Vagina (tissue), 2 donors: ENCODE measurements at regions not wholly inside any gene's neighbourhood (a gene's known extent, or its start where the extent isn't known, plus 50 kb on each side); places are given as distances from the start of the nearest gene placed in this dataset.

Experiments
- CTCF ChIP-seq, 3 experiments: fragments of 450-650 bp in 2 of 3; fragments of 200-600 bp in 1 of 3; sonication (generic) in 1 of 3; IDR thresholded peaks; one replicate each; pipeline ENCODE4 v1.5.1; 2017 to 2019; ENCODE audit warnings: antibody characterized with exemption in 3 of 3, mild to moderate bottlenecking in 2 of 3, moderate library complexity in 2 of 3
- POLR2A ChIP-seq, 2 donors: fragments of 450-650 bp; IDR thresholded peaks; one replicate each; pipeline ENCODE4 v1.6.1; 2017; ENCODE audit warnings: antibody characterized with exemption in 2 of 2, mild to moderate bottlenecking in 2 of 2, moderate library complexity in 2 of 2
- POLR2AphosphoS5 ChIP-seq, 2 donors: sonication (generic); formaldehyde crosslinking; IDR thresholded peaks; one replicate each; pipeline ENCODE4 v1.9.0; 2017; ENCODE audit warnings: antibody characterized with exemption in 2 of 2, mild to moderate bottlenecking in 2 of 2, low read depth in 1 of 2; ENCODE audit not compliant: insufficient read depth in 1 of 2

GRCh38 chr6:19712998-19713397 lies 124.2 kb upstream of the ID4 start:
- TF ChIP-seq CTCF (IDR thresholded peaks at IDR 0.05) (no peak), POLR2AphosphoS5 (IDR thresholded peaks at IDR 0.05; ENCODE audit: insufficient read depth in 1 of 2, low read depth in 1 of 2) (no peak), POLR2A (IDR thresholded peaks at IDR 0.05) (no peak)
